Activated gamma-delta T cell (primary cell): ENCODE measurements at regions not wholly inside any gene's neighbourhood (a gene's known extent, or its start where the extent isn't known, plus 50 kb on each side); places are given as distances from the start of the nearest gene placed in this dataset.

Experiments used
- DNase-seq: peaks from one replicate; lab custom pipeline; 2025; lab: John Stamatoyannopoulos, UW

DNA sequence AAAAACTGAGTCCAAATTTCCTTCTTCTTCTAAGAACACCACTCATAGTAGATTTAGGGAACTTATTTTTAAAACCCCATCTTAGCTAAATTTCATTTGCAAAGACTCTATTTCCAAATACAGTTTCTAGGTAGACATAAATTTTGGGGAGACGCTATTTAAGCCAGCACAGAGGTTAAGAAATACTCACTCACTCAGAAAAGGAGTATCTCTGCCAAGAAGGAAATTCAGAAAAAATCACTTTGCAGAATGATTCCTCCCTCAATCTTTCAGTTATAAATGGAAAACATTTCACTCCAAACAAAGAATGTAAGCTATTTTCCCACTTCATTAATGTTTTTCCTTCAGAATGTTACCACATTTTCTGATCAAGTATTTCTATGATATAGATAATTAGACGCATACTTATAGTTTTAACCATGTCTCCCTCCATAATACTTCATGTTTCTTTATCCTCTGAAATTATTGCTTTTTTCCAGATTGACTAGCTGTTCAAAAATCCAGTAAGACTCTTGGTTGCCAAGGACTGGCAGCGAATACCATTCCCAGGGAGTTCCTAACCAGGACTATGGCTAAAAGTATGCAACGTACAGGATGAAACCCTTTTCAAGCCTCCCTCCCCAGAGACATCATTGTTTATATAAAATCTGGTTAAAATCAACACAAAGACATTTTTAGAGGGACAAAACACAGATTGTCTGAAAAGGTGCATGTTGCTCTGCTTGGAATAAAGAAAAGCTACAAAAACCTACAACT is 52.5 kb upstream of the RXFP2 start:
- DNase-seq: no peak
